GM23248 (cell line): ENCODE measurements at regions not wholly inside any gene's neighbourhood (a gene's known extent, or its start where the extent isn't known, plus 50 kb on each side); places are given as distances from the start of the nearest gene placed in this dataset.

Experiments
- DNase-seq: peaks from one replicate; pipeline ENCODE4 v3.0.0-alpha.2; 2015
- H2AFZ ChIP-seq: fragments of 200-600 bp; sonication (generic); 2 replicates; pipeline ENCODE4 v1.6.1; 2016; ENCODE audit warnings: antibody characterized with exemption
- H3F3A ChIP-seq: fragments of 200-600 bp; sonication (generic); 2 replicates; pipeline ENCODE4 v1.6.1; 2016; ENCODE audit warnings: mild to moderate bottlenecking, antibody characterized with exemption, mixed run types; ENCODE audit not compliant: insufficient read depth
- H3K27ac ChIP-seq: fragments of 200-600 bp; sonication (generic); 2 replicates; pipeline ENCODE4 v1.5.1; 2016; ENCODE audit warnings: mild to moderate bottlenecking
- H3K27me3 ChIP-seq: fragments of 200-600 bp; sonication (generic); replicated peaks from 2 replicates; pipeline ENCODE4 v1.6.1; 2016; ENCODE audit warnings: mild to moderate bottlenecking; ENCODE audit not compliant: insufficient read depth
- H3K36me3 ChIP-seq: fragments of 200-600 bp; sonication (generic); 2 replicates; pipeline ENCODE4 v1.6.1; 2016; ENCODE audit warnings: low read depth, mild to moderate bottlenecking
- H3K4me1 ChIP-seq: fragments of 200-600 bp; sonication (generic); 2 replicates; pipeline ENCODE4 v1.6.1; 2016; ENCODE audit warnings: mild to moderate bottlenecking; ENCODE audit not compliant: insufficient read depth
- H3K4me2 ChIP-seq: fragments of 200-600 bp; sonication (generic); one replicate; pipeline ENCODE4 v1.6.1; 2016; ENCODE audit warnings: mild to moderate bottlenecking; ENCODE audit not compliant: unreplicated experiment
- H3K4me3 ChIP-seq: fragments of 200-600 bp; sonication (generic); 2 replicates; pipeline ENCODE4 v1.5.1; 2016; ENCODE audit warnings: mild to moderate bottlenecking
- H3K79me2 ChIP-seq: fragments of 200-600 bp; sonication (generic); 2 replicates; pipeline ENCODE4 v1.6.1; 2016; ENCODE audit warnings: mild to moderate bottlenecking; ENCODE audit not compliant: insufficient read depth
- H3K9ac ChIP-seq: fragments of 200-600 bp; sonication (generic); 2 replicates; pipeline ENCODE4 v1.6.1; 2016; ENCODE audit warnings: mild to moderate bottlenecking
- H3K9me2 ChIP-seq: fragments of 200-600 bp; sonication (generic); 2 replicates; pipeline ENCODE4 v1.6.1; 2016; ENCODE audit warnings: mixed run types, mild to moderate bottlenecking, moderate library complexity; ENCODE audit not compliant: insufficient read depth
- H3K9me3 ChIP-seq: fragments of 200-600 bp; sonication (generic); one replicate; pipeline ENCODE4 v1.6.1; 2017; ENCODE audit warnings: low read depth
- H4K20me1 ChIP-seq: fragments of 200-600 bp; sonication (generic); 2 replicates; pipeline ENCODE4 v1.6.0; 2016; ENCODE audit not compliant: insufficient read depth
- EZH2 ChIP-seq: fragments of 200-600 bp; sonication (generic); IDR thresholded peaks from 2 replicates; pipeline ENCODE4 v1.6.1; 2018; ENCODE audit warnings: antibody characterized with exemption, mild to moderate bottlenecking; ENCODE audit not compliant: insufficient read depth, poor library complexity, severe bottlenecking
- EZH2phosphoT487 ChIP-seq: fragments of 200-600 bp; sonication (generic); IDR thresholded peaks from 2 replicates; pipeline ENCODE4 v1.6.1; 2018; ENCODE audit warnings: antibody characterized with exemption, moderate library complexity, mild to moderate bottlenecking, low read depth; ENCODE audit not compliant: insufficient read depth
- WGBS, 2 experiments: methylation state at CpG; one replicate each; pipeline ENCODE4 v1.1.6; 2015 to 2017; ENCODE audit warnings: low lambda C conversion rate in 2 of 2, low coverage in 1 of 2; ENCODE audit errors: missing lambda C conversion rate in 2 of 2; 5-methylcytosine and 5-hydroxymethylcytosine counted together
- in situ Hi-C: fragments of 300-500 bp; cut with MboI; formaldehyde crosslinking; loops from 2 replicates; pipeline ENCODE4 v1.15.0; 2020

- H4K20me1 ChIP-seq, result no peaks in the 10 kb centered on the region
- H3K4me2 ChIP-seq, result no peak overlapping the region
- 0 out of 2 replicates have a peak, but pooled peaks cover 4% of the 10 kb centered on the region for H3F3A ChIP-seq
- H3K4me3 ChIP-seq, result no peak overlapping the region
- H3K9me2 ChIP-seq, result no peaks in the 10 kb centered on the region
- H3K9me3 ChIP-seq, result no peaks in the 10 kb centered on the region
- H3K27ac ChIP-seq, result no peak overlapping the region
- H2AFZ ChIP-seq, result no peak overlapping the region
- in situ Hi-C loops, result no loop called here
- H3K4me1 ChIP-seq, result no peaks in the 10 kb centered on the region
- no peaks in the 10 kb centered on the region for H3K79me2 ChIP-seq
- WGBS, 2 experiments, result 84 to 86% methylated on average over 2 of the region's 2 CpGs
- DNase-seq, result no peak
- TF ChIP-seq EZH2phosphoT487 (no peak), EZH2 (no peak)
- no peaks in the 10 kb centered on the region for H3K36me3 ChIP-seq
- no peak overlapping the region for H3K9ac ChIP-seq
- no peaks in the 10 kb centered on the region for H3K27me3 ChIP-seq
These were observed 84.3 kb upstream of the AFF2 start for GRCh38 chrX:148416142-148416541.

- Histone ChIP-seq H3K4me1 (no peaks in the 10 kb centered on the region), H2AFZ (no peak overlapping the region), H3K4me3 (no peak overlapping the region), H3K79me2 (no peaks in the 10 kb centered on the region), H3K9ac (no peak overlapping the region), H3K36me3 (no peaks in the 10 kb centered on the region), H4K20me1 (no peaks in the 10 kb centered on the region), H3K27me3 (no peaks in the 10 kb centered on the region), H3F3A (0 out of 2 replicates have a peak, but pooled peaks cover 4% of the 10 kb centered on the region), H3K4me2 (no peak overlapping the region), H3K27ac (no peak overlapping the region), H3K9me3 (no peaks in the 10 kb centered on the region), H3K9me2 (no peaks in the 10 kb centered on the region)
- in situ Hi-C loops, result no loop called here
- peak; percentile 67 for DNase-seq
- WGBS, 2 experiments, result 41 to 52% methylated on average over 4 of the region's 4 CpGs
- no peak for TF ChIP-seq EZH2phosphoT487
- TF ChIP-seq EZH2, result no peak
These were observed 83.5 kb upstream of the AFF2 start for GRCh38 chrX:148416931-148417330.

- Histone ChIP-seq H3K36me3 (no peaks in the 10 kb centered on the region), H3K4me3 (no peak overlapping the region), H3K9me3 (no peaks in the 10 kb centered on the region), H3K27me3 (no peaks in the 10 kb centered on the region), H4K20me1 (no peaks in the 10 kb centered on the region), H3K9ac (no peak overlapping the region), H3K9me2 (no peaks in the 10 kb centered on the region), H3F3A (0 out of 2 replicates have a peak, but pooled peaks cover 4% of the 10 kb centered on the region), H3K4me2 (no peak overlapping the region), H3K27ac (no peak overlapping the region), H3K79me2 (no peaks in the 10 kb centered on the region), H2AFZ (no peak overlapping the region), H3K4me1 (no peaks in the 10 kb centered on the region)
- in situ Hi-C loops, result no loop called here
- TF ChIP-seq EZH2, result no peak
- TF ChIP-seq EZH2phosphoT487, result no peak
- DNase-seq, result peak; percentile 26
- 17 to 28% methylated on average over 3 of the region's 3 CpGs for WGBS, 2 experiments
These were observed 82.5 kb upstream of the AFF2 start for GRCh38 chrX:148417934-148418333.

- H3K4me1 ChIP-seq, result no peaks in the 10 kb centered on the region
- TF ChIP-seq EZH2 (no peak), EZH2phosphoT487 (no peak)
- H3K27me3 ChIP-seq, result no peaks in the 10 kb centered on the region
- peak; percentile 18 for DNase-seq
- H3K27ac ChIP-seq, result no peak overlapping the region
- H3K9me3 ChIP-seq, result no peaks in the 10 kb centered on the region
- H3K9me2 ChIP-seq, result no peaks in the 10 kb centered on the region
- in situ Hi-C loops, result no loop called here
- H4K20me1 ChIP-seq, result no peaks in the 10 kb centered on the region
- H3K9ac ChIP-seq, result no peak overlapping the region
- H3K4me2 ChIP-seq, result no peak overlapping the region
- 53 to 61% methylated on average over 4 of the region's 4 CpGs for WGBS, 2 experiments
- H3F3A ChIP-seq, result no peaks in the 10 kb centered on the region
- H3K4me3 ChIP-seq, result no peak overlapping the region
- no peak overlapping the region for H2AFZ ChIP-seq
- no peaks in the 10 kb centered on the region for H3K36me3 ChIP-seq
- H3K79me2 ChIP-seq, result no peaks in the 10 kb centered on the region
These were observed 77.9 kb upstream of the AFF2 start for GRCh38 chrX:148422526-148422925.

- Histone ChIP-seq H3K4me3 (no peak overlapping the region), H3K27me3 (no peaks in the 10 kb centered on the region), H3K4me2 (no peak overlapping the region), H3K79me2 (no peaks in the 10 kb centered on the region), H3K36me3 (no peaks in the 10 kb centered on the region), H3K9me2 (no peaks in the 10 kb centered on the region), H4K20me1 (no peaks in the 10 kb centered on the region), H3K27ac (no peak overlapping the region), H2AFZ (no peak overlapping the region), H3K9ac (no peak overlapping the region), H3F3A (no peaks in the 10 kb centered on the region), H3K9me3 (no peaks in the 10 kb centered on the region), H3K4me1 (no peaks in the 10 kb centered on the region)
- no peak for DNase-seq
- in situ Hi-C loops, result no loop called here
- TF ChIP-seq EZH2 (no peak), EZH2phosphoT487 (no peak)
- 74 to 77% methylated on average over 2 of the region's 2 CpGs for WGBS, 2 experiments
These were observed 75.8 kb upstream of the AFF2 start for GRCh38 chrX:148424570-148424969.
